Epithelial cell of esophagus (primary cell): ENCODE measurements at regions not wholly inside any gene's neighbourhood (a gene's known extent, or its start where the extent isn't known, plus 50 kb on each side); places are given as distances from the start of the nearest gene placed in this dataset.

ENCODE experiments used
- DNase-seq: peaks from one replicate; pipeline ENCODE4 v3.0.0; 2010; ENCODE audit warnings: low read depth
- H3K4me3 ChIP-seq: 2 replicates; pipeline ENCODE4 v1.5.1; 2011; ENCODE audit warnings: mild to moderate bottlenecking, low read length, control low read depth
- CTCF ChIP-seq: IDR thresholded peaks from 2 replicates; pipeline ENCODE4 v1.5.1; 2011; ENCODE audit warnings: low read depth, mild to moderate bottlenecking, low read length, control low read depth, inconsistent platforms; ENCODE audit not compliant: insufficient read depth; ENCODE audit errors: missing control alignments

- H3K4me3 ChIP-seq, result no peak overlapping the region
- no peak for TF ChIP-seq CTCF
- DNase-seq, result no peak
Observed at GRCh38 chr21:38956007-38956406, 150.3 kb downstream of the ETS2 start.

GRCh38 chr21:38955495-38955894, 149.8 kb downstream of the ETS2 start:
- TF ChIP-seq CTCF, result no peak
- DNase-seq, result peak; percentile 95
- H3K4me3 ChIP-seq, result no peak overlapping the region

- no peak for DNase-seq
- no peak overlapping the region for H3K4me3 ChIP-seq
- no peak for TF ChIP-seq CTCF
Observed at GRCh38 chr21:38954588-38955004, 148.9 kb downstream of the ETS2 start.

- no peak for DNase-seq
- TF ChIP-seq CTCF, result no peak
- no peak overlapping the region for H3K4me3 ChIP-seq
Observed at GRCh38 chr21:38953516-38953915, 147.8 kb downstream of the ETS2 start.

GRCh38 chr21:38952890-38953289, 147.2 kb downstream of the ETS2 start:
- peak; percentile 16 for DNase-seq
- no peak for TF ChIP-seq CTCF
- no peak overlapping the region for H3K4me3 ChIP-seq

- no peak overlapping the region for H3K4me3 ChIP-seq
- DNase-seq, result no peak
- TF ChIP-seq CTCF, result no peak
Observed at GRCh38 chr21:38951095-38951730, 145.5 kb downstream of the ETS2 start.

GRCh38 chr21:38950435-38951094, 144.8 kb downstream of the ETS2 start:
- DNase-seq, result peak; percentile 67
- H3K4me3 ChIP-seq, result no peak overlapping the region

More at GRCh38 chr21:38950435-38951094, 144.8 kb downstream of the ETS2 start:
- no peak for TF ChIP-seq CTCF
